ENCODE measurements at regions not wholly inside any gene's neighbourhood (a gene's known extent, or its start where the extent isn't known, plus 50 kb on each side); places are given as distances from the start of the nearest gene placed in this dataset.

DNA sequence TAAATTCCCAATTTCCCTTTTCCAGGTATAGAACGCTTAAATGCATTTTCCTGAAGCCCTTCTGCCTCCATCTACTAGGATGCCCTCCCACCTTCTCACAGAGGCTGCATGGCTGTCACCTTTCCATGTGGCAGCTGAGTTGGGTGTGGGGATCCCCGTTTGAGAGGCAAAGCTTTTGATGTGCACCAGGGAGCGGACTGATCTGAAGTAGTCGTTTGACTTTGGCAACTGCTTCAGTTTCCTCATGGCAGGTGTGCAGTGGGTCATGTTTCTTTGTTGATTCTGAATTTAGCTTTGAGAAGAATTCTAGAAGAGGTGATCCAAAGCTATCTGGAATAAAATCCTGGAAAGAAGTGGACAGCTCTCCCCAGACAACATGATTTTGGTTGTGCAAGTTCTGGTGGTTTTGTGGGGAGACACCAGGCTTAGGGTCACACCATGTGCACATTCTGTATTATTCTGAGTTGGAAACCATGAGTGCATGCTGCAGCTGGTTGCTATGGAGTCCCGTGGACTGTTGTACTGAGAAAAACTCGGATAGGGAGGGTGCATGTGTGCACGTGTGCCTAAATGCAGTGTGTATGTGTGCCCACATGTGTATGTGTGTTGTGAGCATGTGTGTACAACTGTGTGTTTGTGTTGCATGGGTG is 63.5 kb downstream of the GADD45G start:
- TF ChIP-seq, protein P1, sequence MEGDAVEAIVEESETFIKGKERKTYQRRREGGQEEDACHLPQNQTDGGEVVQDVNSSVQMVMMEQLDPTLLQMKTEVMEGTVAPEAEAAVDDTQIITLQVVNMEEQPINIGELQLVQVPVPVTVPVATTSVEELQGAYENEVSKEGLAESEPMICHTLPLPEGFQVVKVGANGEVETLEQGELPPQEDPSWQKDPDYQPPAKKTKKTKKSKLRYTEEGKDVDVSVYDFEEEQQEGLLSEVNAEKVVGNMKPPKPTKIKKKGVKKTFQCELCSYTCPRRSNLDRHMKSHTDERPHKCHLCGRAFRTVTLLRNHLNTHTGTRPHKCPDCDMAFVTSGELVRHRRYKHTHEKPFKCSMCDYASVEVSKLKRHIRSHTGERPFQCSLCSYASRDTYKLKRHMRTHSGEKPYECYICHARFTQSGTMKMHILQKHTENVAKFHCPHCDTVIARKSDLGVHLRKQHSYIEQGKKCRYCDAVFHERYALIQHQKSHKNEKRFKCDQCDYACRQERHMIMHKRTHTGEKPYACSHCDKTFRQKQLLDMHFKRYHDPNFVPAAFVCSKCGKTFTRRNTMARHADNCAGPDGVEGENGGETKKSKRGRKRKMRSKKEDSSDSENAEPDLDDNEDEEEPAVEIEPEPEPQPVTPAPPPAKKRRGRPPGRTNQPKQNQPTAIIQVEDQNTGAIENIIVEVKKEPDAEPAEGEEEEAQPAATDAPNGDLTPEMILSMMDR (conservative IDR thresholded peaks at IDR 0.05; ENCODE audit: low read length), result no peak
- no peak for TF ChIP-seq EZH2phosphoT487 (IDR thresholded peaks at IDR 0.05; ENCODE audit: borderline replicate concordance, low read depth, low read length)

Measured in OCI-LY7 (cell line).